Keratinocyte (primary cell): ENCODE measurements at regions not wholly inside any gene's neighbourhood (a gene's known extent, or its start where the extent isn't known, plus 50 kb on each side); places are given as distances from the start of the nearest gene placed in this dataset.

Experiments used
- DNase-seq: peaks from one replicate; pipeline ENCODE4 v3.0.0-alpha.2; 2011; ENCODE audit warnings: low read depth, missing footprints, low spot score
- FAIRE-seq: peaks from 2 replicates; lab custom pipeline; 2011; peaks lifted over from hg19 to GRCh38; lab: Jason Lieb, UNC
- H2AFZ ChIP-seq: 2 replicates; pipeline ENCODE4 v1.6.0; 2012; ENCODE audit warnings: low read length, control low read depth, inconsistent platforms; ENCODE audit not compliant: control insufficient read depth
- H3K27ac ChIP-seq: 2 replicates; pipeline ENCODE4 v1.5.1; 2011; ENCODE audit warnings: low read length; ENCODE audit not compliant: control insufficient read depth, insufficient read depth
- H3K27me3 ChIP-seq: 3 replicates; pipeline ENCODE4 v1.6.0; 2011; ENCODE audit warnings: low read length; ENCODE audit not compliant: control insufficient read depth, insufficient read depth; ENCODE audit errors: extremely low read depth
- H3K36me3 ChIP-seq, 2 experiments: 2 replicates in 1 of 2; 3 replicates in 1 of 2; pipeline ENCODE4 v1.5.1; 2011; ENCODE audit warnings: low read length in 2 of 2, mild to moderate bottlenecking in 1 of 2; ENCODE audit not compliant: control insufficient read depth in 2 of 2, insufficient read depth in 2 of 2; ENCODE audit errors: extremely low read depth in 1 of 2
- H3K4me1 ChIP-seq: 3 replicates; pipeline ENCODE4 v1.5.1; 2011; ENCODE audit warnings: low read length; ENCODE audit not compliant: control insufficient read depth, insufficient read depth; ENCODE audit errors: extremely low read depth
- H3K4me2 ChIP-seq: 3 replicates; pipeline ENCODE4 v1.6.0; 2011; ENCODE audit warnings: low read depth, low read length; ENCODE audit not compliant: control insufficient read depth, insufficient read depth; ENCODE audit errors: extremely low read depth
- H3K4me3 ChIP-seq, 3 experiments: fragments of 200-600 bp in 1 of 3; sonication (generic) in 1 of 3; 2 replicates in 2 of 3; 3 replicates in 1 of 3; pipeline ENCODE4 v1.5.1; 2011 to 2016; ENCODE audit warnings: low read length in 3 of 3, mild to moderate bottlenecking in 3 of 3, control low read depth in 2 of 3, inconsistent platforms in 1 of 3, low read depth in 1 of 3, mixed read lengths in 1 of 3, mixed run types in 1 of 3, moderate library complexity in 1 of 3; ENCODE audit not compliant: control insufficient read depth in 2 of 3, insufficient read depth in 2 of 3; ENCODE audit errors: extremely low read depth in 1 of 3
- H3K79me2 ChIP-seq: 2 replicates; pipeline ENCODE4 v1.6.0; 2012; ENCODE audit warnings: low read length; ENCODE audit not compliant: control insufficient read depth, insufficient read depth
- H3K9ac ChIP-seq: 3 replicates; pipeline ENCODE4 v1.6.0; 2011; ENCODE audit warnings: low read length; ENCODE audit not compliant: control insufficient read depth, insufficient read depth; ENCODE audit errors: extremely low read depth
- H3K9me1 ChIP-seq: 3 replicates; pipeline ENCODE4 v1.6.0; 2011; ENCODE audit warnings: low read length; ENCODE audit not compliant: control insufficient read depth, insufficient read depth; ENCODE audit errors: extremely low read depth
- H3K9me3 ChIP-seq: 2 replicates; pipeline ENCODE4 v1.5.1; 2012; ENCODE audit warnings: low read depth, low read length; ENCODE audit not compliant: control insufficient read depth
- H4K20me1 ChIP-seq: 3 replicates; pipeline ENCODE4 v1.6.0; 2011; ENCODE audit warnings: low read length; ENCODE audit not compliant: control insufficient read depth, insufficient read depth; ENCODE audit errors: extremely low read depth
- EZH2 ChIP-seq: IDR thresholded peaks from one replicate; pipeline ENCODE4 v1.6.1; 2012; ENCODE audit warnings: inconsistent platforms, mild to moderate bottlenecking, low read length, moderate library complexity
- dilution Hi-C: fragments of 300-500 bp; cut with MboI; formaldehyde crosslinking; loops from one replicate; pipeline ENCODE4 v1.7.0; 2020; ENCODE audit warnings: low sequenced_read_pairs; ENCODE audit not compliant: extremely low pct_ligation_motif_present
- TF ChIP-seq, protein P1 (sequence below), 3 experiments: IDR thresholded peaks in 1 of 3; conservative IDR thresholded peaks in 1 of 3; optimal IDR thresholded peaks in 1 of 3; 2 replicates in 2 of 3; 3 replicates in 1 of 3; pipeline versions ENCODE3 to v1.5.1; 2011; ENCODE audit warnings: low read length in 3 of 3, mild to moderate bottlenecking in 3 of 3, moderate library complexity in 2 of 3, control low read depth in 1 of 3, inconsistent platforms in 1 of 3; ENCODE audit not compliant: insufficient read depth in 2 of 3; ENCODE audit errors: extremely low read depth in 1 of 3

DNA sequence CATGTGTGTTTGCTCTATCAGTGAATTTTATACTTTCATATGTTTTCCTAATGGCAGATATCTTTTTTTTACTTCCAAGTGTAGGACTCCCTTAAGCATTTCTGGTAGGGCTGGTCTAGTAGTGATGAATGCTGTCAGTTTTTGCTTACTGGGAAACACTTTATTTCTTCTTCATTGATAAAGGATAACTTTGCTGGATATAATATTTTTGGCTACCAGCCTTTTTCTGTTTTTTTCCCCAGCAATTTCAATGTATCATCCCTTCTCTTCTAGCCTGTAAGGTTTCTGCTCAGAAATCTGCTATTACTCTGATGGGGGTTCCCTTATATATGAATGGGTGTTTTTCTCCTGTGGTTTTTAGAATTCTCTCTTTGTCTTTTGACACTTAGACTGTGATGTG is 980.6 kb upstream of the PIK3C3 start:
- no peaks in the 10 kb centered on the region for H4K20me1 ChIP-seq
- H3K79me2 ChIP-seq, result no peaks in the 10 kb centered on the region
- no peak for DNase-seq
- no peak for FAIRE-seq
- TF ChIP-seq EZH2, result no peak
- no peaks in the 10 kb centered on the region for H3K4me1 ChIP-seq
- H3K27ac ChIP-seq, result no peak overlapping the region
- H3K9me1 ChIP-seq, result no peaks in the 10 kb centered on the region
- dilution Hi-C loops, result no loop called here
- no peaks in the 10 kb centered on the region for H3K9me3 ChIP-seq
- no peaks in the 10 kb centered on the region for H3K36me3 ChIP-seq
- no peak overlapping the region for H3K9ac ChIP-seq
- H3K27me3 ChIP-seq, result no peaks in the 10 kb centered on the region
- H3K4me3 ChIP-seq, result no peak overlapping the region
- H2AFZ ChIP-seq, result no peak overlapping the region
- no peak overlapping the region for H3K4me2 ChIP-seq

DNA sequence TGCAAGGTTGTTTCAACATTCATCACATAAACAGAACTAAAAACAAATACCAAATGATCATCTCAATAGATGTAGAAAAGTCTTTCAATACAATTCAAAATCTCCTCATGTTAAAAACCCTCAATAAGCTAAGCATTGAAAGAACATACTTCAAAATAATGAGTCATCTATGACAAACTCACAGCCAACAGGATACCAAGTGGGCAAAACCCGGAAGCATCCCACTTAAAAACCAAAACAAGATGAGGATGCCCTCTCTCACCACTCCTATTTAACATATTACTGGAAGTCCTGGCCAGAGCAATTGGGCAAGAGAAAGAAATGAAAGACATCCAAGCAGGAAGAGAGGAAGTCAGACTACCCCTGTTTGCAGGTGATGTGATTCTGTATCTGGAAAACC is 992.2 kb upstream of the PIK3C3 start:
- Histone ChIP-seq H4K20me1 (no peaks in the 10 kb centered on the region), H3K4me2 (no peak overlapping the region), H3K9me1 (no peaks in the 10 kb centered on the region), H3K79me2 (no peaks in the 10 kb centered on the region), H3K9me3 (no peaks in the 10 kb centered on the region), H2AFZ (peak overlapping the region; percentile 51), H3K4me1 (no peaks in the 10 kb centered on the region), H3K27me3 (no peaks in the 10 kb centered on the region), H3K27ac (no peak overlapping the region), H3K4me3 (no peak overlapping the region), H3K36me3 (no peaks in the 10 kb centered on the region), H3K9ac (no peak overlapping the region)
- no peak for DNase-seq
- no peak for TF ChIP-seq EZH2
- TF ChIP-seq, protein P1, sequence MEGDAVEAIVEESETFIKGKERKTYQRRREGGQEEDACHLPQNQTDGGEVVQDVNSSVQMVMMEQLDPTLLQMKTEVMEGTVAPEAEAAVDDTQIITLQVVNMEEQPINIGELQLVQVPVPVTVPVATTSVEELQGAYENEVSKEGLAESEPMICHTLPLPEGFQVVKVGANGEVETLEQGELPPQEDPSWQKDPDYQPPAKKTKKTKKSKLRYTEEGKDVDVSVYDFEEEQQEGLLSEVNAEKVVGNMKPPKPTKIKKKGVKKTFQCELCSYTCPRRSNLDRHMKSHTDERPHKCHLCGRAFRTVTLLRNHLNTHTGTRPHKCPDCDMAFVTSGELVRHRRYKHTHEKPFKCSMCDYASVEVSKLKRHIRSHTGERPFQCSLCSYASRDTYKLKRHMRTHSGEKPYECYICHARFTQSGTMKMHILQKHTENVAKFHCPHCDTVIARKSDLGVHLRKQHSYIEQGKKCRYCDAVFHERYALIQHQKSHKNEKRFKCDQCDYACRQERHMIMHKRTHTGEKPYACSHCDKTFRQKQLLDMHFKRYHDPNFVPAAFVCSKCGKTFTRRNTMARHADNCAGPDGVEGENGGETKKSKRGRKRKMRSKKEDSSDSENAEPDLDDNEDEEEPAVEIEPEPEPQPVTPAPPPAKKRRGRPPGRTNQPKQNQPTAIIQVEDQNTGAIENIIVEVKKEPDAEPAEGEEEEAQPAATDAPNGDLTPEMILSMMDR (optimal IDR thresholded peaks at IDR 0.05 in 1 of 3, IDR thresholded peaks at IDR 0.05 in 1 of 3, conservative IDR thresholded peaks at IDR 0.05 in 1 of 3; ENCODE audit: extremely low read depth in 1 of 3, insufficient read depth in 2 of 3, low read length in 3 of 3), result no peak
- dilution Hi-C loops, result no loop called here
- no peak for FAIRE-seq

DNA sequence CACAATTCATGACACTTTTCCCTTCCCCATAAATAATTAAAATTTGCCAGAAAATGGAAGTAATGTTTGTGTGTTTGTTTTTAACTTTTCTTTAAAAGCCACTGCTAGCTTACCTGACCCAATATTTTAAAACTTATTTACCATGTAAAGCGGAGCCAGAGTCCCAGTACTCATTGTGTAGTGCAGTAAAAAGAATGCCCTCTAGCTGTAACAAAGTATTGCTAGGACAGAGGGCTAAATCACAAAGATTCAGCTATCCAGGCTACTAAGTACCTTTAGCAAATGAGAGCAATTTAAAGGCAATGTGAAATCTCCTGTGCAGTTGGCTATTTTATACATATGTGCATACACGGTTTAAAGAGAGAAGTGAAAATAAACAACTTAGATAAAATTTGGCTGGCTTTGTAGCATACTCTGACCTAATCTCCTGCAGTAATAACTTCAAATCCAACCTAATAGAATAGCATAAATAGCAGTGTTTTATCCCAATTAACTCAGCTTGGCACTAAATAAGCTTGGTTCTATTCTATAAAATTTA is 997.4 kb upstream of the PIK3C3 start:
- H3K4me2 ChIP-seq, result no peak overlapping the region
- no peak overlapping the region for H3K27ac ChIP-seq
- no peaks in the 10 kb centered on the region for H3K9me3 ChIP-seq
- no peak overlapping the region for H3K9ac ChIP-seq
- H3K4me3 ChIP-seq, result no peak overlapping the region
- DNase-seq (no peak), FAIRE-seq (no peak)
- no peaks in the 10 kb centered on the region for H3K36me3 ChIP-seq
- TF ChIP-seq, protein P1 (optimal IDR thresholded peaks at IDR 0.05 in 1 of 3, IDR thresholded peaks at IDR 0.05 in 1 of 3, conservative IDR thresholded peaks at IDR 0.05 in 1 of 3; ENCODE audit: extremely low read depth in 1 of 3, insufficient read depth in 2 of 3, low read length in 3 of 3), result peak in 1 of 3 experiments; percentile 2
- TF ChIP-seq EZH2, result no peak
- no peaks in the 10 kb centered on the region for H3K27me3 ChIP-seq
- no peaks in the 10 kb centered on the region for H4K20me1 ChIP-seq
- no peaks in the 10 kb centered on the region for H3K9me1 ChIP-seq
- no peak overlapping the region for H2AFZ ChIP-seq
- H3K4me1 ChIP-seq, result no peaks in the 10 kb centered on the region
- no peaks in the 10 kb centered on the region for H3K79me2 ChIP-seq
- dilution Hi-C loops, result no loop called here
